ENCODE measurements at regions not wholly inside any gene's neighbourhood (a gene's known extent, or its start where the extent isn't known, plus 50 kb on each side); places are given as distances from the start of the nearest gene placed in this dataset.

DNA sequence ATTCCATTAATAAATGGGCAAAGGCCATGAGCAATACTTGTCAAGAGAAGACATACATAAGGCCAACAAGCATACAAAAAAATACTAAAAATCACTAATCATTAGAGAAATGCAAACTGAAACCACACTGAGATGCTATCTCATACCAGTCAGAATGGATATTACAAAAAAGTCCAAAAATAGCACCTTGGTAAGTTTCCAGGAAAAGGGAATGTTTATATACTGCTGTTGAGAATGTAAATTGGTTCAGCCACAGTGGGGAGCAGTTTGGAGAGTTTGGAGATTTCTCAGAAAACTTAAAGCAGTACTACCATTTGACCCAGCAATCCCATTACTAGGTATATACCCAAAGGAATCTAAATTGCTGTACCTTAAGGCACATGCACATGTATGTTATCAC is 467.7 kb downstream of the CDH11 start:
- TF ChIP-seq, protein P1, sequence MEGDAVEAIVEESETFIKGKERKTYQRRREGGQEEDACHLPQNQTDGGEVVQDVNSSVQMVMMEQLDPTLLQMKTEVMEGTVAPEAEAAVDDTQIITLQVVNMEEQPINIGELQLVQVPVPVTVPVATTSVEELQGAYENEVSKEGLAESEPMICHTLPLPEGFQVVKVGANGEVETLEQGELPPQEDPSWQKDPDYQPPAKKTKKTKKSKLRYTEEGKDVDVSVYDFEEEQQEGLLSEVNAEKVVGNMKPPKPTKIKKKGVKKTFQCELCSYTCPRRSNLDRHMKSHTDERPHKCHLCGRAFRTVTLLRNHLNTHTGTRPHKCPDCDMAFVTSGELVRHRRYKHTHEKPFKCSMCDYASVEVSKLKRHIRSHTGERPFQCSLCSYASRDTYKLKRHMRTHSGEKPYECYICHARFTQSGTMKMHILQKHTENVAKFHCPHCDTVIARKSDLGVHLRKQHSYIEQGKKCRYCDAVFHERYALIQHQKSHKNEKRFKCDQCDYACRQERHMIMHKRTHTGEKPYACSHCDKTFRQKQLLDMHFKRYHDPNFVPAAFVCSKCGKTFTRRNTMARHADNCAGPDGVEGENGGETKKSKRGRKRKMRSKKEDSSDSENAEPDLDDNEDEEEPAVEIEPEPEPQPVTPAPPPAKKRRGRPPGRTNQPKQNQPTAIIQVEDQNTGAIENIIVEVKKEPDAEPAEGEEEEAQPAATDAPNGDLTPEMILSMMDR (IDR thresholded peaks at IDR 0.05; ENCODE audit: low read length), result no peak
- TF ChIP-seq EZH2 (optimal IDR thresholded peaks at IDR 0.05; ENCODE audit: low read depth, low read length) (no peak), EZH2phosphoT487 (IDR thresholded peaks at IDR 0.05; ENCODE audit: low read length) (no peak)
